ENCODE measurements at regions not wholly inside any gene's neighbourhood (a gene's known extent, or its start where the extent isn't known, plus 50 kb on each side); places are given as distances from the start of the nearest gene placed in this dataset.

DNA sequence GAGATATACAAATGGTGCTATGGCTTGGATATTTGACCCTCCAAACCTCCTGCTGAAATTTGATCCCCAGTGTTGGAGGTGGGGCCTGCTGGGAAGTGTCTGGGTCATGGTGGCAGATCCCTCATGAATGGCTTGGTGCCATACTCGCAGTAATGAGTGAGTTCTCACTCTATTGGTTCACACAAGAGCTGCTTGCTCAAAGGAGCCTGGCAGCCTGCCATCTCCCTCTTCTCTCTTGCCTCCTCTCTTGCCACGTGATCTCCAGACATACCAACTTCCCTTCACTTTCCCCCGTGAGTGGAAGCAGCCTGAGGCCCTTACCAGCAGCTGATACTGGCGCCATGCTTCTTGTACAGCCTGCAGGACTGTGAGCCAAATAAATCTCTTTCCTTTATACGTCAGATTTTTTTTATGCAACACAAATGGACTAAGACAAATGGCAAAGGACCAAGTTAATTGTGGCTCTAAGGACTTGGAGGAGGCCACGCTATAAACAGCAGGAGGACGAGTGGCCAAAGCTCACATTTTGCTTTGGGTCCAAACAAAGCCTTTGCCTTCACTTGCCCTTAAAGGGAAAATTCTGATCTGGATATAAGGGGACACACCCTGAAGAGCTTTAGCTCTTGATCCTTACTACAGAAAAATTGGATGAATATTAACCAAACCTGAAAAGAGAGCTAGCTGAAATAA is 214.7 kb downstream of the SS18 start:
- FAIRE-seq = no peak
- POLR2A ChIA-PET = no interaction called here

DNA sequence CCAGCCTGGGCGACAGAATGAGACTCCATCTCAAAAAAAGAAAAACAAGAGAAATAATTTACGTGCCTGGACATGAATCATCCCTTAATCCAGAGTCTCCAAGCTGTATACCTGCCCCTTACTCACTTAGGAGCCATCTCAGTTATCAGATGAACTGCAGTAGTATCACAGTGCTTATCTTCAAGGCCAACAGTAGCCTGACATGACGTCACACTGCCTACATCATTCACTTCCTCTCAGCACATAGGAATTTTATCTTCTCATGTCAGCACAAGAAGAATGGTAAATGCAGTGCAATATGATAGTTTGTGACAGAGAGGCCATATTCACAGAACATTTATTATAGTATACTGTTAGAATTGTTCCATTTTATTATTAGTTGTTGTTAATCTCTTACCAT is 216.6 kb downstream of the SS18 start:
- Histone ChIP-seq H3K4me2 (no peak overlapping the region), H3K4me3 (no peak overlapping the region), H3K9me3 (no peaks in the 10 kb centered on the region), H3K27ac (no peak overlapping the region), H3K4me1 (no peaks in the 10 kb centered on the region)
- DNase-seq (ENCODE audit: low read depth in 1 of 2, low spot score in 1 of 2) (no peak), FAIRE-seq (no peak), ATAC-seq (no peak)
- CTCF ChIA-PET = no interaction called here
- POLR2A ChIA-PET = no interaction called here
- 0% methylated on average over 3 of the region's 3 CpGs for WGBS (ENCODE audit: missing lambda C conversion rate)
- TF ChIP-seq, protein P1, sequence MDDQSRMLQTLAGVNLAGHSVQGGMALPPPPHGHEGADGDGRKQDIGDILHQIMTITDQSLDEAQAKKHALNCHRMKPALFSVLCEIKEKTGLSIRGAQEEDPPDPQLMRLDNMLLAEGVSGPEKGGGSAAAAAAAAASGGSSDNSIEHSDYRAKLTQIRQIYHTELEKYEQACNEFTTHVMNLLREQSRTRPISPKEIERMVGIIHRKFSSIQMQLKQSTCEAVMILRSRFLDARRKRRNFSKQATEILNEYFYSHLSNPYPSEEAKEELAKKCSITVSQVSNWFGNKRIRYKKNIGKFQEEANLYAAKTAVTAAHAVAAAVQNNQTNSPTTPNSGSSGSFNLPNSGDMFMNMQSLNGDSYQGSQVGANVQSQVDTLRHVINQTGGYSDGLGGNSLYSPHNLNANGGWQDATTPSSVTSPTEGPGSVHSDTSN (IDR thresholded peaks at IDR 0.05) = no peak

More for the DNA sequence above, 214.7 kb downstream of the SS18 start:
- Histone ChIP-seq H3K4me2 (no peak overlapping the region), H3K4me3 (no peak overlapping the region), H3K27ac (no peak overlapping the region), H3K9me3 (no peaks in the 10 kb centered on the region), H3K4me1 (no peaks in the 10 kb centered on the region)
- DNase-seq (ENCODE audit: low read depth in 1 of 2, low spot score in 1 of 2) (no peak), ATAC-seq (no peak)
- CTCF ChIA-PET = no interaction called here
- 5% methylated on average over 7 of the region's 7 CpGs for WGBS (ENCODE audit: missing lambda C conversion rate)
- TF ChIP-seq TFCP2L1 (CRISPR knock-in tag; IDR thresholded peaks at IDR 0.05) = no peak
- TF ChIP-seq ZSCAN20 (CRISPR knock-in tag; IDR thresholded peaks at IDR 0.05) = no peak
- TF ChIP-seq EHMT2 (IDR thresholded peaks at IDR 0.05; ENCODE audit: low read depth) = no peak
- TF ChIP-seq RARB (CRISPR knock-in tag; IDR thresholded peaks at IDR 0.05) = no peak
- TF ChIP-seq HEYL (CRISPR knock-in tag; IDR thresholded peaks at IDR 0.05) = no peak
- no peak for TF ChIP-seq HOXB13 (CRISPR knock-in tag; IDR thresholded peaks at IDR 0.05; ENCODE audit: low read depth)
- TF ChIP-seq KDM5A (IDR thresholded peaks at IDR 0.05) = no peak
- no peak for TF ChIP-seq FOSL2 (IDR thresholded peaks at IDR 0.05)
- TF ChIP-seq FOSL2 (CRISPR knock-in tag; IDR thresholded peaks at IDR 0.05) = no peak
- TF ChIP-seq RCOR1 (IDR thresholded peaks at IDR 0.05; ENCODE audit: low read depth, low read length) = no peak
- TF ChIP-seq EHF (CRISPR knock-in tag; IDR thresholded peaks at IDR 0.05) = no peak
- no peak for TF ChIP-seq POLR2A (IDR thresholded peaks at IDR 0.05; ENCODE audit: low read length)
- no peak for TF ChIP-seq NR3C1 (IDR thresholded peaks at IDR 0.05)
- TF ChIP-seq, protein P2, sequence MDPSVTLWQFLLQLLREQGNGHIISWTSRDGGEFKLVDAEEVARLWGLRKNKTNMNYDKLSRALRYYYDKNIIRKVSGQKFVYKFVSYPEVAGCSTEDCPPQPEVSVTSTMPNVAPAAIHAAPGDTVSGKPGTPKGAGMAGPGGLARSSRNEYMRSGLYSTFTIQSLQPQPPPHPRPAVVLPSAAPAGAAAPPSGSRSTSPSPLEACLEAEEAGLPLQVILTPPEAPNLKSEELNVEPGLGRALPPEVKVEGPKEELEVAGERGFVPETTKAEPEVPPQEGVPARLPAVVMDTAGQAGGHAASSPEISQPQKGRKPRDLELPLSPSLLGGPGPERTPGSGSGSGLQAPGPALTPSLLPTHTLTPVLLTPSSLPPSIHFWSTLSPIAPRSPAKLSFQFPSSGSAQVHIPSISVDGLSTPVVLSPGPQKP (IDR thresholded peaks at IDR 0.05; ENCODE audit: low read depth, low read length) = no peak
- TF ChIP-seq, protein P3, sequence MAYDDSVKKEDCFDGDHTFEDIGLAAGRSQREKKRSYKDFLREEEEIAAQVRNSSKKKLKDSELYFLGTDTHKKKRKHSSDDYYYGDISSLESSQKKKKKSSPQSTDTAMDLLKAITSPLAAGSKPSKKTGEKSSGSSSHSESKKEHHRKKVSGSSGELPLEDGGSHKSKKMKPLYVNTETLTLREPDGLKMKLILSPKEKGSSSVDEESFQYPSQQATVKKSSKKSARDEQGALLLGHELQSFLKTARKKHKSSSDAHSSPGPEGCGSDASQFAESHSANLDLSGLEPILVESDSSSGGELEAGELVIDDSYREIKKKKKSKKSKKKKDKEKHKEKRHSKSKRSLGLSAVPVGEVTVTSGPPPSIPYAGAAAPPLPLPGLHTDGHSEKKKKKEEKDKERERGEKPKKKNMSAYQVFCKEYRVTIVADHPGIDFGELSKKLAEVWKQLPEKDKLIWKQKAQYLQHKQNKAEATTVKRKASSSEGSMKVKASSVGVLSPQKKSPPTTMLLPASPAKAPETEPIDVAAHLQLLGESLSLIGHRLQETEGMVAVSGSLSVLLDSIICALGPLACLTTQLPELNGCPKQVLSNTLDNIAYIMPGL (CRISPR knock-in tag; IDR thresholded peaks at IDR 0.05; ENCODE audit: borderline replicate concordance) = no peak
- TF ChIP-seq, protein P4, sequence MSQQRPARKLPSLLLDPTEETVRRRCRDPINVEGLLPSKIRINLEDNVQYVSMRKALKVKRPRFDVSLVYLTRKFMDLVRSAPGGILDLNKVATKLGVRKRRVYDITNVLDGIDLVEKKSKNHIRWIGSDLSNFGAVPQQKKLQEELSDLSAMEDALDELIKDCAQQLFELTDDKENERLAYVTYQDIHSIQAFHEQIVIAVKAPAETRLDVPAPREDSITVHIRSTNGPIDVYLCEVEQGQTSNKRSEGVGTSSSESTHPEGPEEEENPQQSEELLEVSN (IDR thresholded peaks at IDR 0.05; ENCODE audit: borderline replicate concordance, low read depth) = no peak

DNA sequence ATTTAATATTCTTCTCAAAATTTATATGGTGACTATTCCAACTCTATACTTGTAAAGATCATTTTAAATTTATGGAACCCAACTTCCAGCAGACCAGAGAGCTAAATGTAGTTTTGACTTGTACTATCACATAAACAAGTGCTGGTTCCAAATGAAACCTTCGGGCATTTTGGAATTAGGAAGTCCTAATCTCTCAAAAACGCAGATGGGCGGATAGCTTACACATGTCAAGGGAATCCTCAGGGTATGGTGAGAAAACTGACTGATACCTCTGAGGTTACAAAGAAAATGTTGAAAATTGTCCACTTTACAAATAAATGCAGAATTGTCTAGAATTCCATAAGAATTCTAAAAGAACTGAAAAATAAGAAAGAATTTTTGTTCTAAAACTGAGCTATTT is 224.1 kb downstream of the SS18 start:
- 50% methylated on average over 3 of the region's 3 CpGs for whole genome bisulfite sequencing (ENCODE audit: missing lambda C conversion rate)
- H3K9me3 ChIP-seq = no peaks in the 10 kb centered on the region
- TF ChIP-seq JUNB (IDR thresholded peaks at IDR 0.05) = no peak
- no peak for TF ChIP-seq ESRRA (IDR thresholded peaks at IDR 0.05; ENCODE audit: borderline replicate concordance, low read length)
- no peak for TF ChIP-seq GATA3 (IDR thresholded peaks at IDR 0.05; ENCODE audit: borderline replicate concordance)
- TF ChIP-seq, protein P1 (IDR thresholded peaks at IDR 0.05) = no peak
- TF ChIP-seq, protein P3 (CRISPR knock-in tag; IDR thresholded peaks at IDR 0.05; ENCODE audit: borderline replicate concordance) = no peak
- TF ChIP-seq CHD2 (IDR thresholded peaks at IDR 0.05; ENCODE audit: low read length, partially characterized antibody) = no peak
- no peak for TF ChIP-seq HDAC2 (IDR thresholded peaks at IDR 0.05)
- no peak for TF ChIP-seq NR3C1 (IDR thresholded peaks at IDR 0.05)
- no peak for TF ChIP-seq ZC3H11A (IDR thresholded peaks at IDR 0.05)
- TF ChIP-seq CHD4 (IDR thresholded peaks at IDR 0.05; ENCODE audit: borderline replicate concordance) = no peak
- DNase-seq (ENCODE audit: low read depth in 1 of 2, low spot score in 1 of 2) = no peak
- FAIRE-seq = no peak
- POLR2A ChIA-PET = interaction anchor here (0.6 kb wide), 1 partner anchor 33 kb away, joined by 4 read pairs; no protein-coding TSS in a partner anchor
- no peaks in the 10 kb centered on the region for H3K4me1 ChIP-seq
- CTCF ChIA-PET = interaction anchor here (0.6 kb wide), 1 partner anchor 124 kb away, joined by 3 read pairs; no protein-coding TSS in a partner anchor
- H3K4me3 ChIP-seq = no peak overlapping the region
- H3K4me2 ChIP-seq = no peak overlapping the region
- no peak overlapping the region for H3K27ac ChIP-seq
- no peak for ATAC-seq

All from A549 (cell line).